GM19467 (cell line): ENCODE measurements at regions not wholly inside any gene's neighbourhood (a gene's known extent, or its start where the extent isn't known, plus 50 kb on each side); places are given as distances from the start of the nearest gene placed in this dataset.

Source experiments
- ATAC-seq: cut with Tn5 transposase; IDR thresholded peaks from one replicate; pipeline ENCODE4 v1.9.1; 2021; ENCODE audit warnings: mild to moderate bottlenecking, moderate library complexity; ENCODE audit not compliant: unreplicated experiment

GRCh38 chr6:14187406-14187805 is 69.8 kb downstream of the CD83 start:
- ATAC-seq, result no peak

GRCh38 chr6:14189074-14189473 is 71.5 kb downstream of the CD83 start:
- ATAC-seq, result no peak

- ATAC-seq, result no peak
Observed at GRCh38 chr6:14190191-14190928, 72.8 kb downstream of the CD83 start.

GRCh38 chr6:14190929-14191224 is 73.3 kb downstream of the CD83 start:
- no peak for ATAC-seq

GRCh38 chr6:14191761-14192160 is 74.2 kb downstream of the CD83 start:
- ATAC-seq, result no peak

GRCh38 chr6:14192216-14192788 is 74.7 kb downstream of the CD83 start:
- ATAC-seq, result no peak

GRCh38 chr6:14193524-14193923 is 76.0 kb downstream of the CD83 start:
- ATAC-seq, result no peak

- no peak for ATAC-seq
Observed at GRCh38 chr6:14194483-14194882, 76.9 kb downstream of the CD83 start.

- ATAC-seq, result no peak
Observed at GRCh38 chr6:14194976-14195375, 77.4 kb downstream of the CD83 start.

- no peak for ATAC-seq
Observed at GRCh38 chr6:14196026-14196425, 78.5 kb downstream of the CD83 start.

- ATAC-seq, result no peak
Observed at GRCh38 chr6:14197118-14197517, 79.5 kb downstream of the CD83 start.

GRCh38 chr6:14200047-14200446 is 82.5 kb downstream of the CD83 start:
- ATAC-seq, result no peak

GRCh38 chr6:14202947-14203346 is 85.4 kb downstream of the CD83 start:
- no peak for ATAC-seq

- ATAC-seq, result no peak
Observed at GRCh38 chr6:14206391-14206790, 88.8 kb downstream of the CD83 start.

GRCh38 chr6:14207448-14207847 is 89.9 kb downstream of the CD83 start:
- ATAC-seq, result no peak

- ATAC-seq, result no peak
Observed at GRCh38 chr6:14209000-14209399, 91.4 kb downstream of the CD83 start.

GRCh38 chr6:14210077-14210476 is 92.5 kb downstream of the CD83 start:
- ATAC-seq, result no peak

GRCh38 chr6:14210663-14211561 is 93.3 kb downstream of the CD83 start:
- ATAC-seq, result peak; percentile 92

- peak; percentile 5 for ATAC-seq
Observed at GRCh38 chr6:14211562-14211942, 94.0 kb downstream of the CD83 start.

- no peak for ATAC-seq
Observed at GRCh38 chr6:14212020-14212419, 94.4 kb downstream of the CD83 start.

GRCh38 chr6:14212632-14213031 is 95.1 kb downstream of the CD83 start:
- ATAC-seq, result no peak
